Caco-2 (cell line): ENCODE measurements at regions not wholly inside any gene's neighbourhood (a gene's known extent, or its start where the extent isn't known, plus 50 kb on each side); places are given as distances from the start of the nearest gene placed in this dataset.

Experiments used
- BruUV-seq: library from RNA; stranded (reverse); fragments of 400-500 nt; replicated peaks from 2 replicates; lab custom pipeline; 2021; lab: Mats Ljungman, UMichigan
- CTCF ChIA-PET: fragments of 300-600 bp; sonication (Branson Sonifier 250); formaldehyde crosslinking; loops from one replicate; lab custom pipeline; 2022; ENCODE audit warnings: antibody characterized with exemption; lab: Charles Lee
- POLR2A ChIA-PET: fragments of 300-600 bp; sonication (Branson Sonifier 250); formaldehyde crosslinking; loops from one replicate; lab custom pipeline; 2022; ENCODE audit warnings: antibody characterized with exemption; lab: Charles Lee
- DNase-seq, 2 experiments: peaks; one replicate each; pipeline versions ENCODE4 v3.0.0 to v3.0.0-alpha.2; 2020 to 2022
- H3K27me3 ChIP-seq: replicated peaks from 2 replicates; pipeline ENCODE4 v1.6.0; 2011; ENCODE audit warnings: low read length; ENCODE audit not compliant: control insufficient read depth, insufficient read depth
- H3K36me3 ChIP-seq: 2 replicates; pipeline ENCODE4 v1.5.1; 2011; ENCODE audit warnings: low read length; ENCODE audit not compliant: control insufficient read depth, insufficient read depth
- H3K4me1 ChIP-seq: fragments of 250-450 bp; sonication (Bioruptor Pico); 2 replicates; pipeline ENCODE4 v1.5.1; 2020; ENCODE audit warnings: mild to moderate bottlenecking
- H3K4me3 ChIP-seq: 2 replicates; pipeline ENCODE4 v1.5.1; 2011; ENCODE audit warnings: low read depth, mild to moderate bottlenecking, control low read depth, low read length
- H3K9me3 ChIP-seq: fragments of 250-450 bp; sonication (Bioruptor Pico); 2 replicates; pipeline ENCODE4 v1.5.1; 2020; ENCODE audit warnings: mild to moderate bottlenecking, moderate library complexity
- H3K27ac Mint-ChIP-seq: one replicate; pipeline ENCODE4 v1.8.0; 2022; ENCODE audit warnings: mixed read lengths; ENCODE audit not compliant: unreplicated experiment
- H3K27me3 Mint-ChIP-seq: one replicate; pipeline ENCODE4 v1.8.0; 2022; ENCODE audit warnings: mixed read lengths; ENCODE audit not compliant: insufficient read depth, unreplicated experiment
- H3K36me3 Mint-ChIP-seq: one replicate; pipeline ENCODE4 v1.8.0; 2022; ENCODE audit warnings: mild to moderate bottlenecking, mixed read lengths; ENCODE audit not compliant: insufficient read depth, unreplicated experiment
- H3K4me1 Mint-ChIP-seq: one replicate; pipeline ENCODE4 v1.8.0; 2022; ENCODE audit warnings: low read depth, mixed read lengths; ENCODE audit not compliant: unreplicated experiment
- H3K4me3 Mint-ChIP-seq: one replicate; pipeline ENCODE4 v1.8.0; 2022; ENCODE audit warnings: mild to moderate bottlenecking, moderate library complexity, mixed read lengths; ENCODE audit not compliant: unreplicated experiment
- H3K9me3 Mint-ChIP-seq: one replicate; pipeline ENCODE4 v1.8.0; 2022; ENCODE audit warnings: mixed read lengths; ENCODE audit not compliant: unreplicated experiment
- CTCF ChIP-seq, 2 experiments: fragments of 200-600 bp in 1 of 2; IDR thresholded peaks; 1 replicate in 1 of 2; 2 replicates in 1 of 2; pipeline versions ENCODE4 v1.5.1 to v1.8.0; 2011 to 2022; ENCODE audit warnings: antibody characterized with exemption in 1 of 2, control low read depth in 1 of 2, inconsistent platforms in 1 of 2, low read depth in 1 of 2, low read length in 1 of 2, mild to moderate bottlenecking in 1 of 2, moderate library complexity in 1 of 2; ENCODE audit not compliant: insufficient read depth in 1 of 2, severe bottlenecking in 1 of 2, unreplicated experiment in 1 of 2
- intact Hi-C: fragments of 100-400 bp; cut with micrococcal nuclease; formaldehyde crosslinking; loops from one replicate; pipeline ENCODE4 v1.10.0; 2022; ENCODE audit not compliant: unreplicated experiment

- Histone ChIP-seq H3K4me1 (no peaks in the 10 kb centered on the region), H3K27me3 (no peaks in the 10 kb centered on the region), H3K36me3 (no peaks in the 10 kb centered on the region), H3K9me3 (no peaks in the 10 kb centered on the region), H3K4me3 (no peak overlapping the region)
- Mint-ChIP-seq H3K36me3 (no peaks in the 10 kb centered on the region), H3K4me3 (no peak overlapping the region), H3K27me3 (peaks cover 3% of the 10 kb centered on the region), H3K27ac (no peak overlapping the region), H3K4me1 (no peaks in the 10 kb centered on the region), H3K9me3 (no peaks in the 10 kb centered on the region)
- CTCF ChIA-PET, result no interaction called here
- intact Hi-C loops, result no loop called here
- no TSS peak for BruUV-seq
- no peak for DNase-seq
- POLR2A ChIA-PET, result no interaction called here
- no peak for TF ChIP-seq CTCF (IDR thresholded peaks at IDR 0.05; ENCODE audit: insufficient read depth in 1 of 2, low read depth in 1 of 2, low read length in 1 of 2, severe bottlenecking in 1 of 2, unreplicated experiment in 1 of 2)
These were observed 690.2 kb upstream of the POU3F3 start for GRCh38 chr2:104163611-104164130.

GRCh38 chr2:104164721-104165252 lies 689.1 kb upstream of the POU3F3 start:
- BruUV-seq, result no TSS peak
- H3K27ac Mint-ChIP-seq, result no peak overlapping the region
- no peaks in the 10 kb centered on the region for H3K4me1 Mint-ChIP-seq
- H3K4me3 Mint-ChIP-seq, result no peak overlapping the region
- POLR2A ChIA-PET, result no interaction called here
- TF ChIP-seq CTCF (IDR thresholded peaks at IDR 0.05; ENCODE audit: insufficient read depth in 1 of 2, low read depth in 1 of 2, low read length in 1 of 2, severe bottlenecking in 1 of 2, unreplicated experiment in 1 of 2), result no peak
- no peaks in the 10 kb centered on the region for H3K9me3 Mint-ChIP-seq
- no peaks in the 10 kb centered on the region for H3K4me1 ChIP-seq
- no peaks in the 10 kb centered on the region for H3K36me3 Mint-ChIP-seq
- no peaks in the 10 kb centered on the region for H3K9me3 ChIP-seq
- no peaks in the 10 kb centered on the region for H3K27me3 ChIP-seq
- H3K36me3 ChIP-seq, result no peaks in the 10 kb centered on the region
- CTCF ChIA-PET, result no interaction called here
- intact Hi-C loops, result no loop called here
- H3K4me3 ChIP-seq, result no peak overlapping the region
- no peak for DNase-seq
- H3K27me3 Mint-ChIP-seq, result peaks cover 3% of the 10 kb centered on the region

- DNase-seq, result no peak
- intact Hi-C loops, result no loop called here
- peaks cover 19% of the 10 kb centered on the region for H3K9me3 Mint-ChIP-seq
These were observed 676.7 kb upstream of the POU3F3 start for GRCh38 chr2:104177179-104177578.

More at GRCh38 chr2:104177179-104177578, 676.7 kb upstream of the POU3F3 start:
- POLR2A ChIA-PET, result no interaction called here
- no peaks in the 10 kb centered on the region for H3K36me3 Mint-ChIP-seq
- H3K4me1 Mint-ChIP-seq, result peaks cover 8% of the 10 kb centered on the region
- no peaks in the 10 kb centered on the region; the same call in 1 of the 2 replicates for H3K9me3 ChIP-seq
- TF ChIP-seq CTCF (IDR thresholded peaks at IDR 0.05; ENCODE audit: insufficient read depth in 1 of 2, low read depth in 1 of 2, low read length in 1 of 2, severe bottlenecking in 1 of 2, unreplicated experiment in 1 of 2), result no peak
- no peaks in the 10 kb centered on the region for H3K27me3 ChIP-seq
- peaks cover 6% of the 10 kb centered on the region; the same call in 1 of the 2 replicates for H3K4me1 ChIP-seq
- CTCF ChIA-PET, result no interaction called here
- H3K4me3 ChIP-seq, result no peak overlapping the region
- no peak overlapping the region for H3K27ac Mint-ChIP-seq
- no peaks in the 10 kb centered on the region for H3K36me3 ChIP-seq
- no peaks in the 10 kb centered on the region for H3K27me3 Mint-ChIP-seq
- H3K4me3 Mint-ChIP-seq, result no peak overlapping the region
- BruUV-seq, result no TSS peak
